ENCODE measurements at regions not wholly inside any gene's neighbourhood (a gene's known extent, or its start where the extent isn't known, plus 50 kb on each side); places are given as distances from the start of the nearest gene placed in this dataset.
"Not testable (repeated sequence)": the region's sequence is repeated elsewhere in the genome, so short reads cannot be mapped to it uniquely, and the experiment has no call there.

DNA sequence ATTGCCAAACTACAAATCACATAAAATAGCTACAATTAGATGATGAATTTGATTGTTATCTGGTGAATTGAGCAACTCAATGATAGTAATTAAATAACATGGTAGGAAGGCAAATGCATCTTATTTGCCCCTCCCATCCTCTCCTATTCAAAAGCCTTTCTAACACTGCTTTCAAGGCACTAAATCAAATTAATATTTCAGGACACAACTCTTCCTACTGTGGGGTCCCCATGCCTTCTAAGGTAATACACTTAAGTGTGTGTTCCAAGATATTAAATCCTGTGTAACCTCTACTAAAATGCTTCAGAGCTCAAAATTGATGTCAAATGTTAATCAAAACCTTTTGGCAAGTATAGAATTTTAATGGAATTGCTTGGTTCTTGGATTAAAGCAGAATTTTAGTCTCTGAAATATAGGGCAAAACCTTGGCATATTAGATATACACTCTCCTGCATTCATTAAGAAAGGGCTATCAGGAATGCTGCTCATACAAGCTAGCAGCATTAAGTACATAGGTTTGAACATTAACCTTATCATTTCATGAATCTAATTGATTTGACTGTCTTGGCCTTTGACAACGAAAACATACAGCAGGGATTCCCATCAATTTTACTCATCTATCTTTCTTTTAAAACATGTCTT is 371.8 kb upstream of the GALNTL6 start:
- no peak overlapping the region for H3K4me3 ChIP-seq (ENCODE audit: low read length)
- no peak for TF ChIP-seq ZNF274 (IDR thresholded peaks at IDR 0.05; ENCODE audit: low read depth, low read length)

DNA sequence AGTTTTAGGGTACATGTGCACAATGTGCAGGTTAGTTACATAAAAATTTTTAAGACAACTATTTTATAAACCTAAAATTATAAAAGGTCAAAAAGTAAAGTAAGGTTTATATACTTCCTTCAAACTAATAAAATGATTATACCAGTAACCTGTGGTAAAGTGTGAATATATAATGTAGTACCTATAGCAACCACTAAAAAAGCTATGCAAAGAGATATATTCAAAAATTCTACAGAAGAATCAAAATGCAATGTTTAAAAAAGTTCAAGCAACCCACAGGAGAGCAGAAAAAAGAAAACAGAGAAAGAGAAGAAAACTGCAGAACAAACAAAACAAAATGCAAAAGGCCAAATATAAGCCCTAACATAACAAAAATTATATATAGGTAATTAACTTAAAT is 379.5 kb upstream of the GALNTL6 start:
- no peak overlapping the region for H3K4me3 ChIP-seq (ENCODE audit: low read length)
- TF ChIP-seq ZNF274 (IDR thresholded peaks at IDR 0.05; ENCODE audit: low read depth, low read length): no peak

DNA sequence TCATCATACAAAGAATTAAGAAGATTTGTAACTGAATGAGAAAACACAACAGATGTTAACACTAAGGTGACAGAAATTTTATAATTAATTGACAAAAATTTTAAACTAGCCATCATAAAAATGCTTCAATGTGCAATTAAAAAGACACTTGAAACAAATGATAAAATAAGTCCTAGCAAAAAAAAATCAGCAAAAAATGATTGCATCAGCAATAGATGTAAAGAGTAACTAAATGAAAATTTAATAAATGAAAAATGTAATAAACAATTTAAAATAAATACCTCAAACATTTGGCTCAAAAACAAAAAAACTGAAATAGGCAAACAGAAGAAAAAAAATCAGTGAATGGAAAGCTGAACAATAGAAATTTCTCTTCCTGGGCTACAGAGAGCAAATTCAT is 380.7 kb upstream of the GALNTL6 start:
- H3K4me3 ChIP-seq (ENCODE audit: low read length): no peak overlapping the region
- TF ChIP-seq ZNF274 (IDR thresholded peaks at IDR 0.05; ENCODE audit: low read depth, low read length): no peak

DNA sequence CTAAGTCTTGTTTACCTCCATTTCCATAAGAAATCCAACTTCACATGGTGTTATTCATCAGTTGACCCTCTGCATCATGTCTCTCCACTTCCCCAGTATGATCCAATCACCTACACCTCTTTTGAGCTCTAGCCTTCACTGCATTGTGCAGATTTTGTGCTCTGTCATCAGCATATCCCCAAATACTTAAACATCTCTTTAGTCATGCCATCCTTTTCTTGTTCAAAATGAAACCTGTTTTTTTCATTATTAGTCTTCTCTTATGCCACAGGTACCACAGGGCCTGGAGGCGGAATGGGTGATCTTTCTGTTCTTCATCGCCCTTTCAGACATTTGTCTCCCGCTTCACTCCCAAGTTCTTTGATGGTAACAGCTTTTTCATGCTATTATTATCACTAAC is 382.7 kb upstream of the GALNTL6 start:
- no peak overlapping the region for H3K4me3 ChIP-seq (ENCODE audit: low read length)
- TF ChIP-seq ZNF274 (IDR thresholded peaks at IDR 0.05; ENCODE audit: low read depth, low read length): no peak

DNA sequence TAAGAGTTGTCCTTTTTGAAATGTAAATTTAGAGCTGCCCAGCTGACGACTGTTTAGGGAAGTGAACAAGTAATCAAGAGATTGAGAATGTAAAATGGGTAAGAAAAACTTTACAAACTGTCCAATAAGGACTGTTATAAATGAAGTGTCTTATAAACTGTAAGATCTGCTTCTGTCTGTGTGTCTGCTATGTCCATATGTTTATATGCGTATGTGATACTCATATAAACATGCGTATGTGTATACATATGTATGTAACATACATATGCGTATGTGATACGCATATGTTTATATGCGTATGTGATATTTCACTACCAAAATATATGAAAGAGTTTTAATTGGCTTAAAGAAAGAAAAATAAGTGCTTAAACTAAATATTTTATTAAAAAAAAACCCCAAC is 416.0 kb upstream of the GALNTL6 start:
- no peak for TF ChIP-seq ZNF274 (IDR thresholded peaks at IDR 0.05; ENCODE audit: low read depth, low read length)
- no peak overlapping the region for H3K4me3 ChIP-seq (ENCODE audit: low read length)

DNA sequence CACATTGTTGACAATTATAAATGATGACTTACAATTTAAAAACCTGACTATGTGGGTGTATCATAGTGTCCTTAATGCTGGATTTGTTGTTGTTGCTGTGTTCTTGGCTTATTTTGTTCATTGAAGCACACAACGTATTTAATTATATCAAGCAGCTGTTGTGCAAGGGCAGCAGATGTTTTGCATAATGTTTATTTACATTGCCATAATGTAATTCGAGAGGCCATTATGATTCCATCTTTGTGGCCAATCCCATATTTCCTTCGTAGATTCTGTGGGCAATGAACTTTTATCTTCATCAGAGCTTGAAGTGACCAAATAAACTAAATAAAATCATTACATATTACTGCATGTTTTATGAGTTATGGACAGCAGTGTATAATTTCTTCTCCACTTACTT is 422.6 kb upstream of the GALNTL6 start:
- TF ChIP-seq ZNF274 (IDR thresholded peaks at IDR 0.05; ENCODE audit: low read depth, low read length): no peak
- no peak overlapping the region for H3K4me3 ChIP-seq (ENCODE audit: low read length)

DNA sequence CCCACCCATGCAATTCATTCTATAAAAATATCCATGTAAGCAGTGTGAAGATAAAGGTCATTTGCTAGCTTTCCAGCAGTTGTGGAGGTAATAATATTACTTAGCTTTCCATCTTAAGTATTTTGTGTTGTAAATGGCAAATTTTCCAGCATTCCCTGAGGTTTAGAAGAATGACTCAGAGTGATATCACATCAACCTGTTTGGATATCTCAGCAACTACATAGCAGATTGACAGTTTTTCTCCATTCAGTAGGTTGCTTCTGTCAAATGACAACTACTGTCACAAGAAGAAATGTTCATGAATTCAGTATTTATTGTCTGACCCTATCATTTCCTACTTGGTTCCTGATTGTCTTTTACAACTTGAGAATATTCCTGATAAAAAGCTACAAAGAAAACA is 434.9 kb upstream of the GALNTL6 start:
- H3K4me3 ChIP-seq (ENCODE audit: low read length): no peak overlapping the region
- TF ChIP-seq ZNF274 (IDR thresholded peaks at IDR 0.05; ENCODE audit: low read depth, low read length): no peak

DNA sequence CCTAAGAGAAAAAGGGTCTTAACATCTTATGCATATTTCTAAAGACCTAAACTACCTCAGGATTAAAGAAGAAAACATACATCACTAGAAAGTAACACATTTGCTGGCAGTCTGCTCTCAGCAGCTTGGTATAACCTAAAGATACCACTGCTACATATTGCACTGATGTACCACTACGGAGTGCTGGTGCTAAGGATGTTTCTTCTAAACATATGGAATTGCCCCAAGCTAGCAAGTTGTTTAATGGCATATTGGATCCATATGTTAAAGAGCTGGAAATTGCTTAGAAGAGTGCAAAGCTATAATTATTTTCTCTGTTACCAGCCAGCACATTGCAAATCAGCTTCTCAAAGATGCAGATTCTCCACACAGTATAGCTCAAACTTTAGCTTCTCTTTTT is 436.5 kb upstream of the GALNTL6 start:
- TF ChIP-seq ZNF274 (IDR thresholded peaks at IDR 0.05; ENCODE audit: low read depth, low read length): no peak
- H3K4me3 ChIP-seq (ENCODE audit: low read length): no peak overlapping the region

DNA sequence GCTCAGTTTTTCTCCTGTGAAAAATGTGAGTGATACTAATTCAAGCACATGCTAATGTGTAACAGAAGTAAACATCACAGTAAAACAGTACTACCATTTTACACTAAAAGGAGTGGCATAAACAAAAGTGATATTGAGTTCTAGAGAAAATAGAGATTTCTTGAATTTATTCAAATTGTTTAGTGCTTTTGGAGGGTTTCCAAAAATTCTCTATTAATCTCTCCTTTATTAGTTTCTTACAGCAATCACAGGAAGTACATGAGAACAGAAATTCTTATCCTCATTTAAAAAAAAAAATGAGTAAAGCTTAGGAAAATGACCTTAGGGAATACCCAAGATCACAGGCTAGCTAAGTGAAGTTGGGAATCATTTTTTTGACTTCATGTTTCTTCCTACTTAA is 459.7 kb upstream of the GALNTL6 start:
- H3K4me3 ChIP-seq (ENCODE audit: low read length): no peak overlapping the region
- TF ChIP-seq ZNF274 (IDR thresholded peaks at IDR 0.05; ENCODE audit: low read depth, low read length): no peak

DNA sequence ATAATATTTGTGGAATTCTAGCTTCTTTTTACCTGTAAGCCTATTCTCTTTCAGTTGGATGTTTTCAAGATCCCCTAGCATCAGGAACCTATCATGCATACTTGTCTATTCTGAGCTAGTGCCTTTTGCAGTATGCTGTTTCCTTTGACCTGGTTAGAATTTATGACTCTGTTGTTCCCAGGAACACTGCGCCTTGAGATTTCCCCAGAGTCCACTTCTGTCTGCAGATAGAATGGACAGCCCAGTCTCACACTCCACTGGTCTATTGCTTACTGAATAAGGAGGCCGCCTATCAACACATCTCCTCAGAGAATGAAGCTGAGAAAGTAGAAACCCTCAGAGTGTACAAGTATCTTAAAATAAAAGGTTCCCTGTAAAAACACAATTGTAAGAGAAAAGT is 465.1 kb upstream of the GALNTL6 start:
- no peak overlapping the region for H3K4me3 ChIP-seq (ENCODE audit: low read length)
- TF ChIP-seq ZNF274 (IDR thresholded peaks at IDR 0.05; ENCODE audit: low read depth, low read length): no peak

DNA sequence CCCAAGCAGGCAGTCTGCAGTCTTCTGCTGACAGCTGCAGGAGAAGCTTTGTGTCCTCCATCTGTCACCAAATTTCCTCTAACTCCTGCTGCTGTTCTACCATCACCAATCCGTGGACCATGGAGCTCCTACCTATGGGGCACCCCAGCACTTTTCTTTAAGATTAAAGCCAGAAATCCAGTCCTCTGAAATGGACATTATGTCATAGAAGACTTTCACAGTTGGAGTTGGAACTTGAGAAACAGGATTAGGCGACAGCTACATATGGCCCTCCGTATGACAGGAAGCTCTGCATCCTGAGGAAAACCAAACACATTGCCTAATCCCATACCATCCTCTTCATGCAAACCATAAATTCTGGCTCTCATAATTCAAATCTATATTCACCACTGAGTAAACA is 470.6 kb upstream of the GALNTL6 start:
- no peak for TF ChIP-seq ZNF274 (IDR thresholded peaks at IDR 0.05; ENCODE audit: low read depth, low read length)
- no peak overlapping the region for H3K4me3 ChIP-seq (ENCODE audit: low read length)

DNA sequence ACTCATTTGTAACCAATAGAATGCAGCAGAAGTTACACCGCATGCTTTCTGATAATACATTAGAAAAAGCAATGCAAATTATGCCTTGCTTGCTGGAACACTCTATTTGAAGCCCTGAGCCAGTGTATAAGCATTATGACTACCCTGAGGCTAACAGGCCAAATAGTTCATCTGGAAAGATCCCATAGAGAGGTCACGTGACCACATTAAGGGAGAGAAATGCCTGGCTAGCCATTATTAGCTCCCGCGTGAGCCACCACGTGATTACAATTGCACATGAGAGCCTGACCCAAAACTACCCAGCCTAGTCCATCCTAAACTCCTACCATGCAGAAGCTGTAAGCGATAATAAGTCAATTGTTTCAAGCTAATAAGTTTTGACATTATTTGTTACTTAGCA is 472.9 kb upstream of the GALNTL6 start:
- H3K4me3 ChIP-seq (ENCODE audit: low read length): no peak overlapping the region
- TF ChIP-seq ZNF274 (IDR thresholded peaks at IDR 0.05; ENCODE audit: low read depth, low read length): no peak

DNA sequence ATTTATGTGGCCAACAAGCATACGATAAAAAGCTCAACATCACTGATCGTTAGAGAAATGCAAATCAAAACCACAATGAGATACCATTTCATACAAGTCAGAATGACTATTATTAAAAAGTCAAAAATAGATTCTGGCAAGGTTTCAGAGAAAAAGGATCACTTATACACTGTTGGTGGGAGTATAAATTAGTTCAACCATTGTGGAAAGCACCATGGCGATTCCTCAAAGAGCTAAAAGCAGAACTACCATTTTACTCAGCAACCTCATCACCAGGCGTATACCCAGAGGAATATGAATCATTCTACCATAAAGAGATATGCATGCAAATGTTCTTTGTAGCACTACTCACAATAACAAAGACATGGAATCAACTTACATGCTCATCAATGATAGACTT is 478.7 kb upstream of the GALNTL6 start:
- TF ChIP-seq ZNF274 (IDR thresholded peaks at IDR 0.05; ENCODE audit: low read depth, low read length): no peak
- H3K4me3 ChIP-seq (ENCODE audit: low read length): no peak overlapping the region

DNA sequence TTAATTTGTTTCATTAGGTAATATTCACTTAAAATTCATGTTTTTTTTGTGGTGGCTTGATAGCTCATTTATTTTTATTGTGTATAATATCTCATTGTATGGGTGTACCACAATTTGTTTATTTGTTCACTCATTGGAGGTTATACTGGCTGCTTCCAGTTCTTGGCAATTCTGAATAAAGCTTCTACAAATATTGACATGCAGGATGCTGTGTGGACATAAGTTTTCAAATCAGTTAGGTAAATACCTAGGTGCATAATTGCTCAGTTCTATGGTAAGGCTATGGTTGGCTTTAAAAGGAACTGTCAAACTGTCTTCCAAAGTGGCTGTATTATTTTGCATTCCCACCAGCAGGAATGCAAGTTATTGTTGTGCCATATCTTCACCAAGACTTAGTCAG is 504.5 kb upstream of the GALNTL6 start:
- H3K4me3 ChIP-seq (ENCODE audit: low read length): no peak overlapping the region
- TF ChIP-seq ZNF274 (IDR thresholded peaks at IDR 0.05; ENCODE audit: low read depth, low read length): no peak

DNA sequence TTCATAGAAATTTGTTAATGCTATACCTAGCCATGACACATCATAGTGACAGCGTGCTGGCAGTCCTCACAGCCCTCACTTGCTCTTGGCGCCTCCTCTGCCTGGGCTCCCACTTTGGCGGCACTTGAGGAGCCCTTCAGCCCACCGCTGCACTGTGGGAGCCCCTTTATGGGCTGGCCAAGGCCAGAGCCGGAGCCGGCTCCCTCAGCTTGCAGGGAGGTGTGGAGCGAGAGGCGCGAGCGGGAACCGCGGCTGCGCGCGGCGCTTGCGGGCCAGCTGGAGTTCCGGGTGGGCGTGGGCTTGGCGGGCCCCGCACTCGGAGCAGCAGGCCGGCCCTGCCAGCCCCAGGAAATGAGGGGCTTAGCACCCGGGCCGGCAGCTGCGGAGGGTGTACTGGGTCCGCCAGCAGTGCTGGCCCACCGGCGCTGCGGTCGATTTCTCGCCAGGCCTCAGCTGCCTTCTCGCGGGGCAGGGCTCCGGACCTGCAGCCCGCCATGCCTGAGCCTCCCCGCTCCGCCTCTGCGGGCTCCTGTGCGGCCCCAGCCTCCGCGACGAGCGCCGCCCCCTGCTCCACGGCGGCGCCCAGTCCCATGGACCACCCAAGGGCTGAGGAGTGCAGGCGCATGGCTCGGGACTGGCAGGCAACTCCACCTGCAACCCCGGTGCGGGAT is 515.0 kb upstream of the GALNTL6 start:
- not testable (repeated sequence) for H3K4me3 ChIP-seq (ENCODE audit: low read length)

Data from GM08714 (cell line).